NCI-H1436 (cell line): ENCODE measurements at regions not wholly inside any gene's neighbourhood (a gene's known extent, or its start where the extent isn't known, plus 50 kb on each side); places are given as distances from the start of the nearest gene placed in this dataset.

Source experiments
- DNase-seq: peaks from one replicate; lab custom pipeline; 2025; lab: John Stamatoyannopoulos, UW

GRCh38 chr5:14983666-14984441, 112.3 kb upstream of the ANKH start:
- DNase-seq: no peak

- DNase-seq: no peak
Observed at GRCh38 chr5:14980698-14981097, 109.1 kb upstream of the ANKH start.

- DNase-seq: no peak
Observed at GRCh38 chr5:14977058-14977685, 105.6 kb upstream of the ANKH start.

GRCh38 chr5:14976486-14976885, 104.9 kb upstream of the ANKH start:
- DNase-seq: no peak

GRCh38 chr5:14971873-14972272, 100.3 kb upstream of the ANKH start:
- no peak for DNase-seq

- no peak for DNase-seq
Observed at GRCh38 chr5:14968796-14969195, 97.2 kb upstream of the ANKH start.

GRCh38 chr5:14967166-14967565, 95.6 kb upstream of the ANKH start:
- DNase-seq: no peak

- no peak for DNase-seq
Observed at GRCh38 chr5:14965815-14966214, 94.2 kb upstream of the ANKH start.

- no peak for DNase-seq
Observed at GRCh38 chr5:14962604-14963003, 91.0 kb upstream of the ANKH start.

- no peak for DNase-seq
Observed at GRCh38 chr5:14960120-14960462, 88.5 kb upstream of the ANKH start.

- no peak for DNase-seq
Observed at GRCh38 chr5:14959399-14960119, 88.0 kb upstream of the ANKH start.

GRCh38 chr5:14958188-14958587, 86.6 kb upstream of the ANKH start:
- DNase-seq: no peak

GRCh38 chr5:14956423-14957046, 85.0 kb upstream of the ANKH start:
- DNase-seq: no peak

GRCh38 chr5:14954616-14955343, 83.2 kb upstream of the ANKH start:
- no peak for DNase-seq

GRCh38 chr5:14954216-14954615, 82.6 kb upstream of the ANKH start:
- DNase-seq: no peak

GRCh38 chr5:14953075-14953607, 81.6 kb upstream of the ANKH start:
- no peak for DNase-seq

- DNase-seq: no peak
Observed at GRCh38 chr5:14948383-14948782, 76.8 kb upstream of the ANKH start.

GRCh38 chr5:14946815-14947620, 75.4 kb upstream of the ANKH start:
- no peak for DNase-seq

GRCh38 chr5:14945450-14945849, 73.9 kb upstream of the ANKH start:
- DNase-seq: no peak

GRCh38 chr5:14944996-14945395, 73.4 kb upstream of the ANKH start:
- no peak for DNase-seq

- no peak for DNase-seq
Observed at GRCh38 chr5:14944350-14944739, 72.8 kb upstream of the ANKH start.
